SU-DHL-6 (cell line): ENCODE measurements at regions not wholly inside any gene's neighbourhood (a gene's known extent, or its start where the extent isn't known, plus 50 kb on each side); places are given as distances from the start of the nearest gene placed in this dataset.

ENCODE experiments used
- H2AFZ ChIP-seq: fragments of 200-600 bp; sonication (generic); 2 replicates; pipeline ENCODE4 v1.6.1; 2014; ENCODE audit warnings: low read depth, mild to moderate bottlenecking, moderate library complexity, mixed read lengths, antibody characterized with exemption, low read length; ENCODE audit not compliant: severe bottlenecking
- H3F3A ChIP-seq: fragments of 200-600 bp; shearing (Covaris generic); 2 replicates; pipeline ENCODE4 v1.6.0; 2016; ENCODE audit warnings: antibody characterized with exemption, mild to moderate bottlenecking; ENCODE audit not compliant: insufficient read depth
- H3K27ac ChIP-seq: fragments of 200-600 bp; sonication (generic); 2 replicates; pipeline ENCODE4 v1.5.1; 2016; ENCODE audit warnings: low read depth, mild to moderate bottlenecking, low read length, moderate library complexity, mixed read lengths
- H3K27me3 ChIP-seq: fragments of 200-600 bp; sonication (generic), shearing (Covaris generic); 2 replicates; pipeline ENCODE4 v1.6.0; 2014; ENCODE audit warnings: mild to moderate bottlenecking, low read length
- H3K36me3 ChIP-seq: fragments of 200-600 bp; sonication (generic); 2 replicates; pipeline ENCODE4 v1.6.1; 2014; ENCODE audit warnings: mild to moderate bottlenecking, low read length, mixed read lengths
- H3K4me2 ChIP-seq: fragments of 300-600, 200-600 bp; shearing (Covaris generic), sonication (generic); 2 replicates; pipeline ENCODE4 v1.6.0; 2014; ENCODE audit warnings: low read length, low read depth, mild to moderate bottlenecking; ENCODE audit not compliant: poor library complexity, severe bottlenecking
- H3K4me3 ChIP-seq: fragments of 200-600 bp; sonication (generic); 2 replicates; pipeline ENCODE4 v1.5.1; 2014; ENCODE audit warnings: antibody characterized with exemption, low read length, mild to moderate bottlenecking, mixed read lengths; ENCODE audit not compliant: insufficient read depth, poor library complexity, severe bottlenecking
- H3K79me2 ChIP-seq: fragments of 200-600 bp; sonication (generic); 2 replicates; pipeline ENCODE4 v1.6.1; 2014; ENCODE audit warnings: mild to moderate bottlenecking, low read length, moderate library complexity; ENCODE audit not compliant: insufficient read depth
- H3K9ac ChIP-seq: fragments of 200-600 bp; sonication (generic); 2 replicates; pipeline ENCODE4 v1.7.0; 2014; ENCODE audit warnings: mild to moderate bottlenecking, low read length
- H3K9me2 ChIP-seq: fragments of 200-600 bp; sonication (generic); replicated peaks from 2 replicates; pipeline ENCODE4 v1.6.1; 2014; ENCODE audit warnings: low read length; ENCODE audit not compliant: insufficient read depth
- H3K9me3 ChIP-seq: fragments of 200-600 bp; sonication (generic); 2 replicates; pipeline ENCODE4 v1.6.1; 2014; ENCODE audit warnings: low read length, mixed read lengths; ENCODE audit not compliant: insufficient read depth
- H4K20me1 ChIP-seq: fragments of 200-600 bp; sonication (generic); 2 replicates; pipeline ENCODE4 v1.6.1; 2014; ENCODE audit warnings: low read depth, mild to moderate bottlenecking, antibody characterized with exemption, low read length, moderate library complexity, mixed read lengths
- EZH2phosphoT487 ChIP-seq: fragments of 200-600 bp; sonication (generic), shearing (Covaris generic); conservative IDR thresholded peaks from 2 replicates; pipeline ENCODE4 v1.6.1; 2018; ENCODE audit warnings: mild to moderate bottlenecking, antibody characterized with exemption, low read length, moderate library complexity, mixed read lengths
- TF ChIP-seq, protein P1 (sequence below): fragments of 200-600 bp; sonication (generic); IDR thresholded peaks from one replicate; pipeline ENCODE4 v1.5.1; 2017; ENCODE audit warnings: antibody characterized with exemption, mild to moderate bottlenecking, low read length, moderate library complexity; ENCODE audit not compliant: insufficient read depth, poor library complexity, severe bottlenecking

DNA sequence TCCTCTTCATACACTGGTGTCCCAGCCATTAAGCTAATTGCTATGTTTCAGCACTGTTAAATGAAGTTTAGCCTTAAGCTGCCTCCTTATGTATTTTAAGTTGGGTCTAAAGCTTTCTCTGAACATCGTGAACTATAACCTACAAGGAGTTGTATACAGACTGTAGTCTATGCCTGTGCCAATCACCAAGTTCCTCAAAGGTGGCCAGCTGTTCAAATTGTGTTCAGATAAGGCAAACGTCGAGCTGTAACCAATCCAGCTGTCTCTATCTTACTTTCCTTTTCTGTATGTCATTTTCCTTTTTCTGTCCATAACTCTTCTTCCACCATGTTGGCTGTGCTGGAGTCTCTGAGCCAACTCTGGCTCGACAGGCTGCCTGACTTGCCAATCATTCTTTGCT is 199.6 kb downstream of the OGFRL1 start:
- H3K27me3 ChIP-seq: no peaks in the 10 kb centered on the region
- no peaks in the 10 kb centered on the region for H3K79me2 ChIP-seq
- no peak overlapping the region for H3K9ac ChIP-seq
- no peak overlapping the region for H3K4me2 ChIP-seq
- TF ChIP-seq EZH2phosphoT487: no peak
- TF ChIP-seq, protein P1, sequence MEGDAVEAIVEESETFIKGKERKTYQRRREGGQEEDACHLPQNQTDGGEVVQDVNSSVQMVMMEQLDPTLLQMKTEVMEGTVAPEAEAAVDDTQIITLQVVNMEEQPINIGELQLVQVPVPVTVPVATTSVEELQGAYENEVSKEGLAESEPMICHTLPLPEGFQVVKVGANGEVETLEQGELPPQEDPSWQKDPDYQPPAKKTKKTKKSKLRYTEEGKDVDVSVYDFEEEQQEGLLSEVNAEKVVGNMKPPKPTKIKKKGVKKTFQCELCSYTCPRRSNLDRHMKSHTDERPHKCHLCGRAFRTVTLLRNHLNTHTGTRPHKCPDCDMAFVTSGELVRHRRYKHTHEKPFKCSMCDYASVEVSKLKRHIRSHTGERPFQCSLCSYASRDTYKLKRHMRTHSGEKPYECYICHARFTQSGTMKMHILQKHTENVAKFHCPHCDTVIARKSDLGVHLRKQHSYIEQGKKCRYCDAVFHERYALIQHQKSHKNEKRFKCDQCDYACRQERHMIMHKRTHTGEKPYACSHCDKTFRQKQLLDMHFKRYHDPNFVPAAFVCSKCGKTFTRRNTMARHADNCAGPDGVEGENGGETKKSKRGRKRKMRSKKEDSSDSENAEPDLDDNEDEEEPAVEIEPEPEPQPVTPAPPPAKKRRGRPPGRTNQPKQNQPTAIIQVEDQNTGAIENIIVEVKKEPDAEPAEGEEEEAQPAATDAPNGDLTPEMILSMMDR: no peak
- H3K27ac ChIP-seq: no peak overlapping the region
- H4K20me1 ChIP-seq: no peaks in the 10 kb centered on the region
- no peaks in the 10 kb centered on the region for H3F3A ChIP-seq
- no peaks in the 10 kb centered on the region for H3K9me2 ChIP-seq
- no peak overlapping the region for H2AFZ ChIP-seq
- H3K36me3 ChIP-seq: no peaks in the 10 kb centered on the region
- H3K9me3 ChIP-seq: no peaks in the 10 kb centered on the region
- no peak overlapping the region for H3K4me3 ChIP-seq

GRCh38 chr6:71489736-71490135 is 201.1 kb downstream of the OGFRL1 start:
- Histone ChIP-seq H3K36me3 (no peaks in the 10 kb centered on the region), H2AFZ (no peak overlapping the region), H3K4me2 (no peak overlapping the region), H3K27ac (no peak overlapping the region), H3K27me3 (no peaks in the 10 kb centered on the region), H3K9ac (no peak overlapping the region), H3K9me3 (no peaks in the 10 kb centered on the region), H3K9me2 (no peaks in the 10 kb centered on the region), H4K20me1 (no peaks in the 10 kb centered on the region), H3K79me2 (no peaks in the 10 kb centered on the region), H3F3A (no peaks in the 10 kb centered on the region), H3K4me3 (no peak overlapping the region)
- TF ChIP-seq, protein P1: no peak
- no peak for TF ChIP-seq EZH2phosphoT487

DNA sequence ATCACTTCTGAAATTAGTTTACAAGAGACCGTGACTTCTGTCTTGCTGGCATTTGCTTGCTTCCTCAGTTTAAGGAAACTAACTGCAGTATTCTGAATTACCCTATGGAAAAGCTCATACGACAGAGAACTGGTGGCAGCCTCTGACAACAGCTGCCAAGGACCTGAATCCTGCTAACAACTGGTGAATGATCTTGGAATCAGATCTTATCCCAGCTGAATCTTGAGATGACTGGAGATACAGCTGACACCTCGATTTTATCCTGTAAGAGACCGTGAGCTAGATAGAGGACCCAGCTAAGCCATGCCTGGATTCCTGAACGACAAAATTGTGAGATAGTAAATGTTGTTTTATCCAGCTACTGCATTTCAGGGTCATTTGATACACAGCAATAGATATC is 202.3 kb downstream of the OGFRL1 start:
- no peaks in the 10 kb centered on the region for H3F3A ChIP-seq
- no peaks in the 10 kb centered on the region for H3K79me2 ChIP-seq
- no peaks in the 10 kb centered on the region for H3K9me3 ChIP-seq
- TF ChIP-seq, protein P1: no peak
- TF ChIP-seq EZH2phosphoT487: no peak
- H3K36me3 ChIP-seq: no peaks in the 10 kb centered on the region
- H2AFZ ChIP-seq: no peak overlapping the region
- H3K9ac ChIP-seq: no peak overlapping the region
- no peaks in the 10 kb centered on the region for H4K20me1 ChIP-seq
- no peak overlapping the region for H3K27ac ChIP-seq
- no peak overlapping the region for H3K4me2 ChIP-seq
- H3K27me3 ChIP-seq: no peaks in the 10 kb centered on the region
- H3K4me3 ChIP-seq: no peak overlapping the region
- H3K9me2 ChIP-seq: no peaks in the 10 kb centered on the region

- H3F3A ChIP-seq: no peaks in the 10 kb centered on the region
- H3K4me3 ChIP-seq: no peak overlapping the region
- no peak overlapping the region for H3K4me2 ChIP-seq
- no peak overlapping the region for H3K9ac ChIP-seq
- H3K27me3 ChIP-seq: no peaks in the 10 kb centered on the region
- no peaks in the 10 kb centered on the region for H4K20me1 ChIP-seq
- H3K36me3 ChIP-seq: no peaks in the 10 kb centered on the region
- no peak overlapping the region for H3K27ac ChIP-seq
- H3K9me2 ChIP-seq: no peaks in the 10 kb centered on the region
- H3K79me2 ChIP-seq: no peaks in the 10 kb centered on the region
- H3K9me3 ChIP-seq: no peaks in the 10 kb centered on the region
- H2AFZ ChIP-seq: no peak overlapping the region
- no peak for TF ChIP-seq EZH2phosphoT487
- TF ChIP-seq, protein P1: no peak
These were observed 203.2 kb downstream of the OGFRL1 start for GRCh38 chr6:71491844-71492243.
